ENCODE measurements at regions not wholly inside any gene's neighbourhood (a gene's known extent, or its start where the extent isn't known, plus 50 kb on each side); places are given as distances from the start of the nearest gene placed in this dataset.
"Not testable (repeated sequence)": the region's sequence is repeated elsewhere in the genome, so short reads cannot be mapped to it uniquely, and the experiment has no call there.

- Histone ChIP-seq H3K4me1 (ENCODE audit: insufficient read depth, low read length) (no peaks in the 10 kb centered on the region), H3K9me3 (ENCODE audit: low read length) (no peaks in the 10 kb centered on the region), H3K27me3 (ENCODE audit: insufficient read depth, low read length) (no peaks in the 10 kb centered on the region), H3K4me3 (ENCODE audit: low read length) (no peak overlapping the region), H2AFZ (ENCODE audit: low read depth, low read length) (no peak overlapping the region), H3K36me3 (ENCODE audit: insufficient read depth, low read length) (no peaks in the 10 kb centered on the region)
Observed at GRCh38 chr1:217977943-217978342, 307.1 kb upstream of the RRP15 start.

- Histone ChIP-seq H3K4me1 (ENCODE audit: insufficient read depth, low read length) (no peaks in the 10 kb centered on the region), H3K9me3 (ENCODE audit: low read length) (no peaks in the 10 kb centered on the region), H3K36me3 (ENCODE audit: insufficient read depth, low read length) (no peaks in the 10 kb centered on the region), H3K27me3 (ENCODE audit: insufficient read depth, low read length) (no peaks in the 10 kb centered on the region), H2AFZ (ENCODE audit: low read depth, low read length) (no peak overlapping the region), H3K4me3 (ENCODE audit: low read length) (no peak overlapping the region)
Observed at GRCh38 chr1:217981430-217981829, 303.7 kb upstream of the RRP15 start.

GRCh38 chr1:217982331-217983050 lies 302.6 kb upstream of the RRP15 start:
- H3K27me3 ChIP-seq (ENCODE audit: insufficient read depth, low read length) = no peaks in the 10 kb centered on the region
- H3K4me1 ChIP-seq (ENCODE audit: insufficient read depth, low read length) = no peaks in the 10 kb centered on the region
- no peak overlapping the region for H3K4me3 ChIP-seq (ENCODE audit: low read length)
- no peak overlapping the region for H2AFZ ChIP-seq (ENCODE audit: low read depth, low read length)
- H3K9me3 ChIP-seq (ENCODE audit: low read length) = no peaks in the 10 kb centered on the region
- no peaks in the 10 kb centered on the region for H3K36me3 ChIP-seq (ENCODE audit: insufficient read depth, low read length)

GRCh38 chr1:217983051-217983375 lies 302.1 kb upstream of the RRP15 start:
- Histone ChIP-seq H3K4me3 (ENCODE audit: low read length) (no peak overlapping the region), H2AFZ (ENCODE audit: low read depth, low read length) (no peak overlapping the region), H3K27me3 (ENCODE audit: insufficient read depth, low read length) (no peaks in the 10 kb centered on the region), H3K36me3 (ENCODE audit: insufficient read depth, low read length) (no peaks in the 10 kb centered on the region), H3K9me3 (ENCODE audit: low read length) (no peaks in the 10 kb centered on the region), H3K4me1 (ENCODE audit: insufficient read depth, low read length) (no peaks in the 10 kb centered on the region)

GRCh38 chr1:217985641-217986040 lies 299.5 kb upstream of the RRP15 start:
- Histone ChIP-seq H2AFZ (ENCODE audit: low read depth, low read length) (no peak overlapping the region), H3K4me3 (ENCODE audit: low read length) (no peak overlapping the region), H3K27me3 (ENCODE audit: insufficient read depth, low read length) (no peaks in the 10 kb centered on the region), H3K36me3 (ENCODE audit: insufficient read depth, low read length) (no peaks in the 10 kb centered on the region), H3K4me1 (ENCODE audit: insufficient read depth, low read length) (no peaks in the 10 kb centered on the region), H3K9me3 (ENCODE audit: low read length) (no peaks in the 10 kb centered on the region)

- Histone ChIP-seq H3K4me1 (ENCODE audit: insufficient read depth, low read length) (no peaks in the 10 kb centered on the region), H2AFZ (ENCODE audit: low read depth, low read length) (no peak overlapping the region), H3K27me3 (ENCODE audit: insufficient read depth, low read length) (no peaks in the 10 kb centered on the region), H3K36me3 (ENCODE audit: insufficient read depth, low read length) (no peaks in the 10 kb centered on the region), H3K4me3 (ENCODE audit: low read length) (no peak overlapping the region), H3K9me3 (ENCODE audit: low read length) (no peaks in the 10 kb centered on the region)
Observed at GRCh38 chr1:217989510-217989909, 295.6 kb upstream of the RRP15 start.

- no peaks in the 10 kb centered on the region for H3K4me1 ChIP-seq (ENCODE audit: insufficient read depth, low read length)
- no peaks in the 10 kb centered on the region for H3K36me3 ChIP-seq (ENCODE audit: insufficient read depth, low read length)
- H2AFZ ChIP-seq (ENCODE audit: low read depth, low read length) = no peak overlapping the region
- no peak overlapping the region for H3K4me3 ChIP-seq (ENCODE audit: low read length)
- H3K27me3 ChIP-seq (ENCODE audit: insufficient read depth, low read length) = no peaks in the 10 kb centered on the region
- H3K9me3 ChIP-seq (ENCODE audit: low read length) = no peaks in the 10 kb centered on the region
Observed at GRCh38 chr1:217993439-217993838, 291.7 kb upstream of the RRP15 start.

- H3K9me3 ChIP-seq (ENCODE audit: low read length); H3K4me3 ChIP-seq (ENCODE audit: low read length); H3K4me1 ChIP-seq (ENCODE audit: insufficient read depth, low read length); H2AFZ ChIP-seq (ENCODE audit: low read depth, low read length); H3K27me3 ChIP-seq (ENCODE audit: insufficient read depth, low read length); H3K36me3 ChIP-seq (ENCODE audit: insufficient read depth, low read length): not testable (repeated sequence)
Observed at GRCh38 chr1:218008296-218008695, 276.8 kb upstream of the RRP15 start.

- not testable (repeated sequence) for H3K27me3 ChIP-seq (ENCODE audit: insufficient read depth, low read length); H2AFZ ChIP-seq (ENCODE audit: low read depth, low read length); H3K4me1 ChIP-seq (ENCODE audit: insufficient read depth, low read length); H3K36me3 ChIP-seq (ENCODE audit: insufficient read depth, low read length); H3K4me3 ChIP-seq (ENCODE audit: low read length); H3K9me3 ChIP-seq (ENCODE audit: low read length)
Observed at GRCh38 chr1:218015106-218015505, 270.0 kb upstream of the RRP15 start.

- Histone ChIP-seq H3K9me3 (ENCODE audit: low read length) (peaks cover 3% of the 10 kb centered on the region), H3K27me3 (ENCODE audit: insufficient read depth, low read length) (no peaks in the 10 kb centered on the region), H3K36me3 (ENCODE audit: insufficient read depth, low read length) (no peaks in the 10 kb centered on the region), H2AFZ (ENCODE audit: low read depth, low read length) (no peak overlapping the region), H3K4me3 (ENCODE audit: low read length) (no peak overlapping the region), H3K4me1 (ENCODE audit: insufficient read depth, low read length) (peaks cover 6% of the 10 kb centered on the region)
Observed at GRCh38 chr1:218024211-218024720, 260.8 kb upstream of the RRP15 start.

GRCh38 chr1:218025454-218025853 lies 259.6 kb upstream of the RRP15 start:
- Histone ChIP-seq H3K4me1 (ENCODE audit: insufficient read depth, low read length) (peaks cover 6% of the 10 kb centered on the region), H3K27me3 (ENCODE audit: insufficient read depth, low read length) (no peaks in the 10 kb centered on the region), H3K4me3 (ENCODE audit: low read length) (no peak overlapping the region), H2AFZ (ENCODE audit: low read depth, low read length) (no peak overlapping the region), H3K36me3 (ENCODE audit: insufficient read depth, low read length) (no peaks in the 10 kb centered on the region), H3K9me3 (ENCODE audit: low read length) (peaks cover 3% of the 10 kb centered on the region)

- Histone ChIP-seq H3K36me3 (ENCODE audit: insufficient read depth, low read length) (no peaks in the 10 kb centered on the region), H2AFZ (ENCODE audit: low read depth, low read length) (no peak overlapping the region), H3K4me1 (ENCODE audit: insufficient read depth, low read length) (peaks cover 20% of the 10 kb centered on the region), H3K27me3 (ENCODE audit: insufficient read depth, low read length) (no peaks in the 10 kb centered on the region), H3K4me3 (ENCODE audit: low read length) (no peak overlapping the region), H3K9me3 (ENCODE audit: low read length) (no peaks in the 10 kb centered on the region)
Observed at GRCh38 chr1:218027152-218027551, 257.9 kb upstream of the RRP15 start.

- Histone ChIP-seq H3K4me3 (ENCODE audit: low read length) (no peak overlapping the region), H3K9me3 (ENCODE audit: low read length) (no peaks in the 10 kb centered on the region), H3K36me3 (ENCODE audit: insufficient read depth, low read length) (no peaks in the 10 kb centered on the region), H3K27me3 (ENCODE audit: insufficient read depth, low read length) (no peaks in the 10 kb centered on the region), H3K4me1 (ENCODE audit: insufficient read depth, low read length) (peaks cover 51% of the 10 kb centered on the region), H2AFZ (ENCODE audit: low read depth, low read length) (no peak overlapping the region)
Observed at GRCh38 chr1:218030846-218031245, 254.2 kb upstream of the RRP15 start.

GRCh38 chr1:218031901-218032300 lies 253.2 kb upstream of the RRP15 start:
- Histone ChIP-seq H3K27me3 (ENCODE audit: insufficient read depth, low read length) (no peaks in the 10 kb centered on the region), H3K4me1 (ENCODE audit: insufficient read depth, low read length) (peaks cover 51% of the 10 kb centered on the region), H3K4me3 (ENCODE audit: low read length) (no peak overlapping the region), H2AFZ (ENCODE audit: low read depth, low read length) (peak overlapping the region; percentile 21), H3K36me3 (ENCODE audit: insufficient read depth, low read length) (no peaks in the 10 kb centered on the region), H3K9me3 (ENCODE audit: low read length) (no peaks in the 10 kb centered on the region)

Measured in neuron (in vitro differentiated cells).